ENCODE measurements at regions not wholly inside any gene's neighbourhood (a gene's known extent, or its start where the extent isn't known, plus 50 kb on each side); places are given as distances from the start of the nearest gene placed in this dataset.

GRCh38 chr11:130779943-130780342 lies 136.3 kb downstream of the SNX19 start:
- no peak for DNase-seq (ENCODE audit: low read depth)
- TF ChIP-seq CTCF (IDR thresholded peaks at IDR 0.05; ENCODE audit: insufficient read depth, low read depth, low read length, missing control alignments), result no peak
- no peak overlapping the region for H3K4me3 ChIP-seq (ENCODE audit: low read length)

- no peak overlapping the region for H3K4me3 ChIP-seq (ENCODE audit: low read length)
- TF ChIP-seq CTCF (IDR thresholded peaks at IDR 0.05; ENCODE audit: insufficient read depth, low read depth, low read length, missing control alignments), result no peak
- DNase-seq (ENCODE audit: low read depth), result no peak
These were observed 135.8 kb downstream of the SNX19 start for GRCh38 chr11:130780437-130780836.

GRCh38 chr11:130781931-130782330 lies 134.3 kb downstream of the SNX19 start:
- DNase-seq (ENCODE audit: low read depth), result peak; percentile 57
- no peak for TF ChIP-seq CTCF (IDR thresholded peaks at IDR 0.05; ENCODE audit: insufficient read depth, low read depth, low read length, missing control alignments)
- H3K4me3 ChIP-seq (ENCODE audit: low read length), result no peak overlapping the region

- H3K4me3 ChIP-seq (ENCODE audit: low read length), result no peak overlapping the region
- TF ChIP-seq CTCF (IDR thresholded peaks at IDR 0.05; ENCODE audit: insufficient read depth, low read depth, low read length, missing control alignments), result no peak
- DNase-seq (ENCODE audit: low read depth), result no peak
These were observed 133.7 kb downstream of the SNX19 start for GRCh38 chr11:130782361-130783222.

- no peak for TF ChIP-seq CTCF (IDR thresholded peaks at IDR 0.05; ENCODE audit: insufficient read depth, low read depth, low read length, missing control alignments)
- H3K4me3 ChIP-seq (ENCODE audit: low read length), result no peak overlapping the region
- DNase-seq (ENCODE audit: low read depth), result no peak
These were observed 133.0 kb downstream of the SNX19 start for GRCh38 chr11:130783323-130783722.

GRCh38 chr11:130785380-130786116 lies 130.7 kb downstream of the SNX19 start:
- TF ChIP-seq CTCF (IDR thresholded peaks at IDR 0.05; ENCODE audit: insufficient read depth, low read depth, low read length, missing control alignments), result no peak
- no peak overlapping the region for H3K4me3 ChIP-seq (ENCODE audit: low read length)
- DNase-seq (ENCODE audit: low read depth), result peak; percentile 42

All from epithelial cell of esophagus (primary cell).